ENCODE measurements at regions not wholly inside any gene's neighbourhood (a gene's known extent, or its start where the extent isn't known, plus 50 kb on each side); places are given as distances from the start of the nearest gene placed in this dataset.

GRCh38 chr13:105196052-105196451, 1339.4 kb downstream of the EFNB2 start:
- Histone ChIP-seq H3K27me3 (ENCODE audit: insufficient read depth, low read length) (no peaks in the 10 kb centered on the region), H3K4me1 (ENCODE audit: insufficient read depth, low read length) (peaks cover 2% of the 10 kb centered on the region), H2AFZ (ENCODE audit: low read length) (no peak overlapping the region), H3K4me3 (ENCODE audit: insufficient read depth, low read length) (no peak overlapping the region), H3K36me3 (ENCODE audit: insufficient read depth, low read length) (no peaks in the 10 kb centered on the region), H4K20me1 (ENCODE audit: insufficient read depth, low read length) (no peaks in the 10 kb centered on the region), H3K4me2 (ENCODE audit: insufficient read depth, low read length) (no peak overlapping the region), H3K9me3 (ENCODE audit: low read depth, low read length) (no peaks in the 10 kb centered on the region), H3K79me2 (ENCODE audit: insufficient read depth, low read length) (no peaks in the 10 kb centered on the region), H3K27ac (ENCODE audit: low read depth, low read length) (no peak overlapping the region)
- no peak for TF ChIP-seq CTCF (IDR thresholded peaks at IDR 0.05; ENCODE audit: extremely low read depth, low read depth, low read length)
- peak; percentile 21 for DNase-seq (ENCODE audit: insufficient read length, low spot score, missing footprints)

DNA sequence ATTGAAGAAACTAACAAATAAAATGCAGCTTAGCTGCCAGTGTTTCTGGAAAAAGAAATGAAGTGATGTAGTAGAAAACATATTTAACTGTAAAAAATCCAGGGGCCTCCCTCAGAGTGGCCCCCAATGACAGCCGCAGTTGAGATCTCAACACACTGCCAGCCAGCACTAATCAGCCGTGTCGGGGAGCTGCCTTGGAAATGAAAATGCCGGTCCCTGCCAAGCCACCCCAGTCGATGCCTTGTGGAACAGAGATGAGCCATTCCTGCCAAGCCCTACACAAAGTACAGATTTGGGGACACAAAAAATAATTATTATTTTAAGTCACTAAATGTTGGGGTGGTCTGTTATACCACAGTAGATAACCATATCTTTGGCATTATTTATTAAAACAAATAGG, 1342.4 kb downstream of the EFNB2 start:
- Histone ChIP-seq H3K27ac (ENCODE audit: low read depth, low read length) (no peak overlapping the region), H3K79me2 (ENCODE audit: insufficient read depth, low read length) (no peaks in the 10 kb centered on the region), H3K9me3 (ENCODE audit: low read depth, low read length) (no peaks in the 10 kb centered on the region), H3K36me3 (ENCODE audit: insufficient read depth, low read length) (no peaks in the 10 kb centered on the region), H4K20me1 (ENCODE audit: insufficient read depth, low read length) (no peaks in the 10 kb centered on the region), H3K27me3 (ENCODE audit: insufficient read depth, low read length) (no peaks in the 10 kb centered on the region), H3K4me1 (ENCODE audit: insufficient read depth, low read length) (peaks cover 2% of the 10 kb centered on the region), H2AFZ (ENCODE audit: low read length) (no peak overlapping the region), H3K4me2 (ENCODE audit: insufficient read depth, low read length) (no peak overlapping the region), H3K4me3 (ENCODE audit: insufficient read depth, low read length) (no peak overlapping the region)
- no peak for TF ChIP-seq CTCF (IDR thresholded peaks at IDR 0.05; ENCODE audit: extremely low read depth, low read depth, low read length)
- DNase-seq (ENCODE audit: insufficient read length, low spot score, missing footprints) = no peak

- Histone ChIP-seq H3K4me2 (ENCODE audit: insufficient read depth, low read length) (no peak overlapping the region), H3K4me1 (ENCODE audit: insufficient read depth, low read length) (no peaks in the 10 kb centered on the region), H3K9me3 (ENCODE audit: low read depth, low read length) (no peaks in the 10 kb centered on the region), H4K20me1 (ENCODE audit: insufficient read depth, low read length) (no peaks in the 10 kb centered on the region), H3K27ac (ENCODE audit: low read depth, low read length) (no peak overlapping the region), H3K27me3 (ENCODE audit: insufficient read depth, low read length) (no peaks in the 10 kb centered on the region), H3K4me3 (ENCODE audit: insufficient read depth, low read length) (no peak overlapping the region), H3K79me2 (ENCODE audit: insufficient read depth, low read length) (no peaks in the 10 kb centered on the region), H3K36me3 (ENCODE audit: insufficient read depth, low read length) (no peaks in the 10 kb centered on the region), H2AFZ (ENCODE audit: low read length) (no peak overlapping the region)
- no peak for TF ChIP-seq CTCF (IDR thresholded peaks at IDR 0.05; ENCODE audit: extremely low read depth, low read depth, low read length)
- DNase-seq (ENCODE audit: insufficient read length, low spot score, missing footprints) = no peak
Measured at GRCh38 chr13:105184201-105184600, 1351.3 kb downstream of the EFNB2 start.

DNA sequence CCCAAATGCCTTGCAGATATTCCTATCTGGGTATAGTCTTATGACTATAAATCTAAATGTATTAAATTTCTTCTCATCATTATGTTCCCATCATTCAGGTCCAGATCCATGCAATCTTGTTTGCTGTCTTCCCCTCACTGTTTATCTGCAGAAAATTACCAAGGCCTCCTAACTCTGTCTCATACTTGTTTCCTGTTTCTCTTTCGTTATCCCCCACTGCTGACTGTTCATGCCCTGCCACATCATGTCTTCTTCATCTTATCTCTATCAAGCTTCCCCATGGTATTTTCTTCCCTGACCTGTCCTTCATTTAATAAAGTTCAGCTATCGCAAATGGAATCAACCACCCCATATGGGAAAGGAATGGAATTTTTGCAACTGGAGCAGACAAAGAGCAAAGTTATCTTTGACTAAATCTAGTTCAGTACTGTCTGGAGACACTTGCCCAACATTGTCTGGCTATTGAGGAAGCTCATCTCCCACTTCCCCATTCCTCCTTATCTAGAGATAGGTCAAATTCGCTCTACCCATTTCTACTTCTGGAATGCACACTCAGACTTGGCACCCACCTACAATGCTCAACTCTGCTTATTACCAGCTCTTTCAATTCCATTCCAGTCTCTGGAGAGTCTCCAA, 1358.1 kb downstream of the EFNB2 start:
- Histone ChIP-seq H4K20me1 (ENCODE audit: insufficient read depth, low read length) (no peaks in the 10 kb centered on the region), H3K27me3 (ENCODE audit: insufficient read depth, low read length) (no peaks in the 10 kb centered on the region), H3K27ac (ENCODE audit: low read depth, low read length) (no peak overlapping the region), H2AFZ (ENCODE audit: low read length) (no peak overlapping the region), H3K9me3 (ENCODE audit: low read depth, low read length) (no peaks in the 10 kb centered on the region), H3K4me1 (ENCODE audit: insufficient read depth, low read length) (no peaks in the 10 kb centered on the region), H3K36me3 (ENCODE audit: insufficient read depth, low read length) (no peaks in the 10 kb centered on the region), H3K4me3 (ENCODE audit: insufficient read depth, low read length) (no peak overlapping the region), H3K4me2 (ENCODE audit: insufficient read depth, low read length) (no peak overlapping the region), H3K79me2 (ENCODE audit: insufficient read depth, low read length) (no peaks in the 10 kb centered on the region)
- no peak for DNase-seq (ENCODE audit: insufficient read length, low spot score, missing footprints)
- TF ChIP-seq CTCF (IDR thresholded peaks at IDR 0.05; ENCODE audit: extremely low read depth, low read depth, low read length) = no peak

All from osteoblast (primary cell).